GM04503 (cell line): ENCODE measurements at regions not wholly inside any gene's neighbourhood (a gene's known extent, or its start where the extent isn't known, plus 50 kb on each side); places are given as distances from the start of the nearest gene placed in this dataset.

Experiments used
- DNase-seq: peaks from one replicate; pipeline ENCODE4 v3.0.0-alpha.2; 2012; ENCODE audit warnings: low read depth

GRCh38 chr20:39909447-39909846 is 779.6 kb downstream of the MAFB start:
- DNase-seq: no peak

- no peak for DNase-seq
These were observed 784.4 kb downstream of the MAFB start for GRCh38 chr20:39904476-39905112.

- no peak for DNase-seq
These were observed 785.1 kb downstream of the MAFB start for GRCh38 chr20:39903806-39904465.

GRCh38 chr20:39899881-39900280 is 789.2 kb downstream of the MAFB start:
- DNase-seq: no peak

- DNase-seq: no peak
These were observed 790.6 kb downstream of the MAFB start for GRCh38 chr20:39898467-39898852.

- DNase-seq: no peak
These were observed 791.1 kb downstream of the MAFB start for GRCh38 chr20:39897781-39898466.

GRCh38 chr20:39897058-39897457 is 792.0 kb downstream of the MAFB start:
- peak; percentile 74 for DNase-seq

GRCh38 chr20:39894067-39894466 is 795.0 kb downstream of the MAFB start:
- DNase-seq: no peak

- DNase-seq: no peak
These were observed 795.9 kb downstream of the MAFB start for GRCh38 chr20:39893003-39893685.

GRCh38 chr20:39890697-39891096 is 798.3 kb downstream of the MAFB start:
- DNase-seq: no peak

- no peak for DNase-seq
These were observed 800.7 kb downstream of the MAFB start for GRCh38 chr20:39888310-39888709.

- no peak for DNase-seq
These were observed 802.3 kb downstream of the MAFB start for GRCh38 chr20:39886650-39887190.

- peak; percentile 75 for DNase-seq
These were observed 802.9 kb downstream of the MAFB start for GRCh38 chr20:39885975-39886649.

- DNase-seq: no peak
These were observed 806.2 kb downstream of the MAFB start for GRCh38 chr20:39882806-39883205.

- no peak for DNase-seq
These were observed 808.1 kb downstream of the MAFB start for GRCh38 chr20:39880890-39881289.

GRCh38 chr20:39879296-39879695 is 809.7 kb downstream of the MAFB start:
- DNase-seq: no peak

- no peak for DNase-seq
These were observed 810.2 kb downstream of the MAFB start for GRCh38 chr20:39878809-39879208.

- no peak for DNase-seq
These were observed 810.7 kb downstream of the MAFB start for GRCh38 chr20:39878320-39878719.

GRCh38 chr20:39877788-39878187 is 811.2 kb downstream of the MAFB start:
- DNase-seq: no peak

- no peak for DNase-seq
These were observed 811.9 kb downstream of the MAFB start for GRCh38 chr20:39876976-39877635.

GRCh38 chr20:39875492-39876110 is 813.4 kb downstream of the MAFB start:
- DNase-seq: no peak
